Cardiac muscle cell (in vitro differentiated cells and primary cell): ENCODE measurements at regions not wholly inside any gene's neighbourhood (a gene's known extent, or its start where the extent isn't known, plus 50 kb on each side); places are given as distances from the start of the nearest gene placed in this dataset.

Experiments
- DNase-seq, 2 donors: peaks; one replicate each; pipeline versions ENCODE4 v3.0.0 to v3.0.0-alpha.2; 2010 to 2017; ENCODE audit warnings: low read depth in 1 of 2, low spot score in 1 of 2
- H3K27ac ChIP-seq: fragments of 200-600 bp; sonication (generic); 2 replicates; pipeline ENCODE4 v1.5.1; 2016
- H3K27me3 ChIP-seq: fragments of 200-600 bp; sonication (generic); 2 replicates; pipeline ENCODE4 v1.6.0; 2016; ENCODE audit warnings: control low read depth
- H3K36me3 ChIP-seq: fragments of 200-600 bp; sonication (generic); 2 replicates; pipeline ENCODE4 v1.5.1; 2016; ENCODE audit warnings: control low read depth
- H3K4me1 ChIP-seq: fragments of 200-600 bp; sonication (generic); 2 replicates; pipeline ENCODE4 v1.8.1; 2017; ENCODE audit warnings: low read depth, mild to moderate bottlenecking, mixed run types
- H3K4me3 ChIP-seq: fragments of 200-600 bp; sonication (generic); 2 replicates; pipeline ENCODE4 v1.5.1; 2016; ENCODE audit warnings: mild to moderate bottlenecking
- H3K9me3 ChIP-seq: fragments of 200-600 bp; sonication (generic); 2 replicates; pipeline ENCODE4 v1.5.1; 2017; ENCODE audit warnings: low read depth, mild to moderate bottlenecking, control low read depth
- CTCF ChIP-seq: IDR thresholded peaks from 2 replicates; pipeline ENCODE4 v1.5.1; 2012; ENCODE audit warnings: low read depth, mild to moderate bottlenecking, low read length

- Histone ChIP-seq H3K4me3 (no peak overlapping the region), H3K36me3 (no peaks in the 10 kb centered on the region), H3K27ac (no peak overlapping the region), H3K4me1 (no peaks in the 10 kb centered on the region), H3K9me3 (no peaks in the 10 kb centered on the region), H3K27me3 (no peaks in the 10 kb centered on the region)
- DNase-seq: no peak
- TF ChIP-seq CTCF: no peak
Observed at GRCh38 chr14:85190251-85190650, 339.7 kb upstream of the FLRT2 start.

GRCh38 chr14:85191986-85192385, 338.0 kb upstream of the FLRT2 start:
- H3K4me1 ChIP-seq: no peaks in the 10 kb centered on the region
- no peak overlapping the region for H3K4me3 ChIP-seq
- TF ChIP-seq CTCF: no peak

GRCh38 chr14:85195872-85196477, 334.0 kb upstream of the FLRT2 start:
- H3K27me3 ChIP-seq: no peaks in the 10 kb centered on the region
- no peak overlapping the region for H3K4me3 ChIP-seq
- H3K36me3 ChIP-seq: no peaks in the 10 kb centered on the region
- H3K27ac ChIP-seq: no peak overlapping the region
- peak in 1 of 2 donors; percentile 33 for DNase-seq
- H3K9me3 ChIP-seq: no peaks in the 10 kb centered on the region
- TF ChIP-seq CTCF: peak; percentile 66
- H3K4me1 ChIP-seq: no peaks in the 10 kb centered on the region

More at GRCh38 chr14:85191986-85192385, 338.0 kb upstream of the FLRT2 start:
- no peaks in the 10 kb centered on the region for H3K9me3 ChIP-seq
- DNase-seq: no peak
- no peaks in the 10 kb centered on the region for H3K36me3 ChIP-seq
- H3K27ac ChIP-seq: no peak overlapping the region
- no peaks in the 10 kb centered on the region for H3K27me3 ChIP-seq

- H3K27ac ChIP-seq: no peak overlapping the region
- no peaks in the 10 kb centered on the region for H3K4me1 ChIP-seq
- H3K27me3 ChIP-seq: no peaks in the 10 kb centered on the region
- no peaks in the 10 kb centered on the region for H3K36me3 ChIP-seq
- DNase-seq: no peak
- no peak overlapping the region for H3K4me3 ChIP-seq
- no peak for TF ChIP-seq CTCF
- H3K9me3 ChIP-seq: no peaks in the 10 kb centered on the region
Observed at GRCh38 chr14:85198001-85198400, 331.9 kb upstream of the FLRT2 start.

GRCh38 chr14:85205875-85206274, 324.1 kb upstream of the FLRT2 start:
- no peaks in the 10 kb centered on the region for H3K27me3 ChIP-seq
- H3K27ac ChIP-seq: no peak overlapping the region
- no peak for TF ChIP-seq CTCF
- no peak overlapping the region for H3K4me3 ChIP-seq
- DNase-seq: no peak
- no peaks in the 10 kb centered on the region for H3K9me3 ChIP-seq
- H3K36me3 ChIP-seq: no peaks in the 10 kb centered on the region
- H3K4me1 ChIP-seq: no peaks in the 10 kb centered on the region
